Activated naive CD8-positive, alpha-beta T cell treated with anti-CD3 and anti-CD28 coated beads for 36 hours (primary cell): ENCODE measurements at regions not wholly inside any gene's neighbourhood (a gene's known extent, or its start where the extent isn't known, plus 50 kb on each side); places are given as distances from the start of the nearest gene placed in this dataset.

Source experiments
- DNase-seq: peaks from one replicate; pipeline ENCODE4 v3.0.0; 2021
- H3K27ac Mint-ChIP-seq: one replicate; pipeline ENCODE4 v1.8.0; 2022; ENCODE audit warnings: mild to moderate bottlenecking, moderate library complexity, mixed read lengths
- H3K27me3 Mint-ChIP-seq: one replicate; pipeline ENCODE4 v1.8.0; 2022; ENCODE audit warnings: mild to moderate bottlenecking, mixed read lengths
- H3K36me3 Mint-ChIP-seq: one replicate; pipeline ENCODE4 v1.8.0; 2021; ENCODE audit warnings: mild to moderate bottlenecking, mixed read lengths
- H3K4me1 Mint-ChIP-seq: one replicate; pipeline ENCODE4 v1.8.0; 2021; ENCODE audit warnings: mixed read lengths
- H3K4me3 Mint-ChIP-seq: one replicate; pipeline ENCODE4 v1.8.0; 2022; ENCODE audit warnings: mild to moderate bottlenecking, moderate library complexity, mixed read lengths
- H3K9me3 Mint-ChIP-seq: one replicate; pipeline ENCODE4 v1.8.0; 2022; ENCODE audit warnings: mixed read lengths

DNA sequence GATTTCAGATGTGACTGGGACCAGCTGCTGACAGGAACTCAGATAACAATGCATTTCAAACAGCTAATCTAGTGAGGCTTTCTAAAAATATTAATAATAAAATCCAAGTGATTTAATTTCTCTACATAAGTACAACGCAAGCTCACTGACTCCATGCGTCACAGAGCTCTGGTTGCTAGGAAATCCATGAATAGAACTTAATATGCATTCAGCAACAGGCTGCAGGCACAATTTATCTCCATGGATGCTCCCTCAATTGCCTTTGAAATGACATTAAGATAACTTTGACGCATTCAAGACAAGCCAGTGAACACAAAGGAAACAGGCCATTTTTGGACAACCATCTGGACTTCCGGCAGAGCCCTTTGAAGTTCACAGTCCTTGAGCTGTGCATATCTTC lies 118.7 kb upstream of the COL1A2 start:
- no peak for DNase-seq
- H3K9me3 Mint-ChIP-seq: no peaks in the 10 kb centered on the region
- no peak overlapping the region for H3K27ac Mint-ChIP-seq
- peaks cover 9% of the 10 kb centered on the region for H3K27me3 Mint-ChIP-seq
- no peaks in the 10 kb centered on the region for H3K36me3 Mint-ChIP-seq
- no peak overlapping the region for H3K4me3 Mint-ChIP-seq
- no peaks in the 10 kb centered on the region for H3K4me1 Mint-ChIP-seq

DNA sequence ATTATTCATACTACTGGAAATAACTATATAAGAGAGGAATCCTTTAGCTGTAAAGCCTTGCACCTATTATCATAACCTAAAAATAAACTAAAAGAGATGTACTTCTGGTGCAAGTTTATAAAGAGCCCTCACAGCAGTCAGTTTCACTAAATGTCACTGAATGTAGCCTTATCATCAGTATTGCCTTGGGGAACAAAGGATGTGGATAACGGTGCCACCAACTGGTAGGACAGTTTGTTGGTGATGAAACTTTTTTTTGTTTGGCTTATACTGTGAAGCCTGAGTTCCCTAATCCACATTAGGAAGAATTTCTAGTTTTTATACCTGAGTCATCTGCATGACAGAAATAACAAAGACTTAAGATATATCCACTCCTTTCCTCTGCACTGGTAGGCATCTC lies 117.9 kb upstream of the COL1A2 start:
- no peak for DNase-seq
- H3K27me3 Mint-ChIP-seq: peaks cover 10% of the 10 kb centered on the region
- H3K9me3 Mint-ChIP-seq: no peaks in the 10 kb centered on the region
- H3K4me1 Mint-ChIP-seq: no peaks in the 10 kb centered on the region
- no peak overlapping the region for H3K27ac Mint-ChIP-seq
- no peaks in the 10 kb centered on the region for H3K36me3 Mint-ChIP-seq
- no peak overlapping the region for H3K4me3 Mint-ChIP-seq

DNA sequence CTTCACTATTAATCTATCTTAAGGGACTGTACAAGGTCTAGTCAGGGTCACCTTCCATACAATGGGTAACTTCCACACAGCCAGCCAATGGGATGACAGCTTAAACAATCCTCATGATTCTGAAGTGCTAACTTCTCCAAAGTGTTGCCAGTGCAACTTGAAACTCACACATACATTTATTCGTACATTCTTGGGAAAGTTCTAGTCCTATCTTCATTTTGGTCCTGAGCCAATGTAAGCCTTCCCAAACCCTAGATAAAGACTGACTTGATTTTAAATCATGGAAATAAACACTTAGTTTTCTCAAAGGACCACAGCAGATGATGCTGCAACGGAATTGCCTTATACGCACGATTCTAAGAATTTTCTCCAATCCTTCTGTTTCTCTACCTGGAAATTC lies 117.5 kb upstream of the COL1A2 start:
- Mint-ChIP-seq H3K9me3 (no peaks in the 10 kb centered on the region), H3K36me3 (no peaks in the 10 kb centered on the region), H3K27ac (no peak overlapping the region), H3K27me3 (peaks cover 10% of the 10 kb centered on the region), H3K4me3 (no peak overlapping the region), H3K4me1 (no peaks in the 10 kb centered on the region)
- DNase-seq: no peak

DNA sequence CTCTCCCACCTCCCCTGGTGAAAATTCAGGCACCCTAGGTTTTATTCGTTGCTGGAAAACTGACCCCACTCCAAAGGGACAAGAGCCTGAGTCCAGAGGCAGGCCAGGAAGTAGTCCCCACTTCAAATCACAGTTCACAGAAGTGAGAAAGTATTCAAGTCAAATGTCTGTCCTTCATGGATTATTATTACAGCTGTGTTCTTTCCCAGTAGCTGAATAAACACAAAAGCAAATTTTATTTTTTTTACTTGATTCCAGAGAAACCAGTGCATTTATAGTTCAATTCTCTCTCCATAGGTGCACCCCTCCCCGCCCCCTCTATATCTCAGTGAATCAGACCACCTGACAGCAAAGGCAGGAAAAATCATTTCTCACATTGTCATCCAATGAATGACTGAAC lies 113.8 kb upstream of the COL1A2 start:
- no peak overlapping the region for H3K27ac Mint-ChIP-seq
- peaks cover 19% of the 10 kb centered on the region for H3K27me3 Mint-ChIP-seq
- H3K9me3 Mint-ChIP-seq: no peaks in the 10 kb centered on the region
- no peak overlapping the region for H3K4me3 Mint-ChIP-seq
- H3K36me3 Mint-ChIP-seq: no peaks in the 10 kb centered on the region
- H3K4me1 Mint-ChIP-seq: no peaks in the 10 kb centered on the region
- no peak for DNase-seq

DNA sequence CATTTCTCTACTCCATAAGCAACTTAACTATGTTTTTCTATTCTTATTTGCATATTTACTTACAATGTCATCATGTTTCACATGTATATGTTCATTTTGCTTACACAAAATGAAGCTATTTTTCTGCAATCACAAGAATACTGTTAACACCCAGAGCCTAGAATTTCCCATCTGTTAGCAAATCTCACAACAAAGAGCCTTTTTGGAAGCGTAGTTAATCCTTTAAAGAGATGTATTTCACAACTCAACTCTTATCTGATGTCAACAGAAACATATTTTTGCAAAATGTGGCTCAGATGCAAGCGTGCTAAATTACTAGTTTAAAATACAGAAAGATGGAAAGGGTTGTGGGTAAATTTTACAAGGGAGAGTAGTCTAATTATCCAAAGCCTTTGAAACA lies 110.6 kb upstream of the COL1A2 start:
- H3K27ac Mint-ChIP-seq: no peak overlapping the region
- no peaks in the 10 kb centered on the region for H3K9me3 Mint-ChIP-seq
- DNase-seq: no peak
- H3K36me3 Mint-ChIP-seq: no peaks in the 10 kb centered on the region
- H3K4me3 Mint-ChIP-seq: no peak overlapping the region
- H3K4me1 Mint-ChIP-seq: no peaks in the 10 kb centered on the region
- H3K27me3 Mint-ChIP-seq: peaks cover 15% of the 10 kb centered on the region

DNA sequence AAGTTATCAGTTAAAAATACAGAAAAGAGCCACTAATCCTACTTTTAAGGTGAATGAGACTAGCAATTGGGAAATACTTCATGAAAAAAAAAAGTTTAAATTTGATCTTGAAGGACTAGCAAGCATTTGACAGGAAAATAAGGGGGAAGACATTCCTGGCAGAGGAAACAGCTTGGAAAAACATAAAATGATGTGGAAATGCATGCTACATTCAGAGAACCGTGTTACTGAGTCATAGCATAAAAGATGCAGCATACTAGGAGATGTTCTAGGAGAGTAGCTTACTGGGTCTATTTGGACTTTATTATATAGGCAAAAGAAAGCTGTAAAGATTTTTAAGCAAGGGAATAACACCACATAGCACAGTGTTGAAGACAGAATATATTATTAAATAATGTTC lies 108.6 kb upstream of the COL1A2 start:
- H3K27me3 Mint-ChIP-seq: peaks cover 9% of the 10 kb centered on the region
- no peaks in the 10 kb centered on the region for H3K9me3 Mint-ChIP-seq
- H3K4me3 Mint-ChIP-seq: no peak overlapping the region
- no peak overlapping the region for H3K27ac Mint-ChIP-seq
- no peaks in the 10 kb centered on the region for H3K36me3 Mint-ChIP-seq
- DNase-seq: no peak
- H3K4me1 Mint-ChIP-seq: no peaks in the 10 kb centered on the region

DNA sequence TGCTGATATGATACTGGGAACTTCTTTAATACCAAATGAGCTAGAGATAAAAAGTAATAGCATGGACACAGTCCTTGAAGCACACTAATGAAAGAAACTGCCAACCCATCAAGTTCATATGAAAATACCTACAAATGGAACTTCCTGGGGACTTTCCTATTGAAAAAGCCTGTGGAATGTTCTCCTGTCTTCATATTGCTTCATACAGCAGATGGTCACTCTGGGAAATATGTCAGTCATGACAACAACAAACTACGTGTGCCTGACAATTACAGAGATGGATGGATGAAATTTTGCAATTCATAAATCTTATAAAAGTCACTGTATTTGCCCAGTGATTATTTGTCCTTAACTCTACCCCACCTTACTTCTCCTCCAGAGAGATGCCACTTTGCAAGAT lies 106.6 kb upstream of the COL1A2 start:
- Mint-ChIP-seq H3K4me3 (no peak overlapping the region), H3K4me1 (no peaks in the 10 kb centered on the region), H3K36me3 (no peaks in the 10 kb centered on the region), H3K9me3 (no peaks in the 10 kb centered on the region), H3K27ac (no peak overlapping the region), H3K27me3 (peaks cover 13% of the 10 kb centered on the region)
- DNase-seq: no peak

DNA sequence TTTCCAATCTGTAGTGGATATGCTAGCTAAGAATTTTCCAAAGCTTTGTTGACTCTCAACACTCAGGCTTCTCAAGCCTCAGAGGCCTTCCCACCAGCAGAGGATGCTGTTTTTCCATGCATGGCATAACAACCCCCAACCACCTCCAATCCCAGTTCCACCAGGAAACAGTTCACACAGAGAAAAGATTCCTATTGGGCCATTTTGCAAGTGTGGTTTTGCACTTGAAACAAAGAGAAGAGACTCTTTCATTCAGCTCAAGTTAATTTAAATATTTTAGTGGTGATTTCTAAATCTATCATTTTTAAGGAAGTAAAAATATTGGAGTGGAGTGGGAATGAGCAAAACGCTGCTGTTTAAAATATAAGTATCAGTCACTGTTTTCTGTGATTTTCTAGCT lies 105.6 kb upstream of the COL1A2 start:
- Mint-ChIP-seq H3K27me3 (peaks cover 11% of the 10 kb centered on the region), H3K9me3 (no peaks in the 10 kb centered on the region)

DNA sequence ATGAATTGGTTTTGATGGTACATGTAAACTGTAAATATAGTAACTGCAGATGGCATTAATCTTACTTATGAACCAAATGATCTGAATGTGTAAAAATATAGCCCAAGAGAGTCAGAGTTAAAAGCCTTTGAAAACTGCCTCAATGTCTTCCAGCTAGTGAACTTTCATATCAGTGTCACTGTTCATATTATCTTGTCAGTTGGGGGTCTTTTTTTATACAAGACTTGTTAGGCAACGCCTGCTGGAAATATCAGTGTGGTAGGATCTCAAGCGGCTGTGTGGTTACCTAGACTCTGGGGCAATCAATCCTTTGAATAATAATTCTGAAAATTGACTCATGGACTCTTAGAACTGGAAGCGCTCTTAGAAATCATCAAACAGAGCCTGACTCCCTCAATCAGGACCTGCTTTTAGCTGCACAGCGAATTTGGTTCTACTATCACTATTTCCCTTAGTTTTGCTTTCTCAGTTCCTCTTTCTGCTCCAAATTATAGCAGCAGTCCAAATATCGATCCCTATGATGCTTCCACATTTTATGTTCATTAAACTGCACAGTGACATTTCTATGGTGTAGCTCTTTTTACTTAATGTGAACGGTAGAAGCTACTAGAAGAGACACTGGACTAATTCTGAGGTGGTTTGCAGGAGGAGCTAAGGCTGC lies 100.1 kb upstream of the COL1A2 start:
- no peak overlapping the region for H3K4me3 Mint-ChIP-seq
- no peaks in the 10 kb centered on the region for H3K36me3 Mint-ChIP-seq
- DNase-seq: no peak
- no peaks in the 10 kb centered on the region for H3K9me3 Mint-ChIP-seq
- no peaks in the 10 kb centered on the region for H3K4me1 Mint-ChIP-seq
- peaks cover 11% of the 10 kb centered on the region for H3K27me3 Mint-ChIP-seq
- no peak overlapping the region for H3K27ac Mint-ChIP-seq

More for the DNA sequence above, 105.6 kb upstream of the COL1A2 start:
- no peaks in the 10 kb centered on the region for H3K36me3 Mint-ChIP-seq
- DNase-seq: no peak
- no peaks in the 10 kb centered on the region for H3K4me1 Mint-ChIP-seq
- no peak overlapping the region for H3K27ac Mint-ChIP-seq
- H3K4me3 Mint-ChIP-seq: no peak overlapping the region

DNA sequence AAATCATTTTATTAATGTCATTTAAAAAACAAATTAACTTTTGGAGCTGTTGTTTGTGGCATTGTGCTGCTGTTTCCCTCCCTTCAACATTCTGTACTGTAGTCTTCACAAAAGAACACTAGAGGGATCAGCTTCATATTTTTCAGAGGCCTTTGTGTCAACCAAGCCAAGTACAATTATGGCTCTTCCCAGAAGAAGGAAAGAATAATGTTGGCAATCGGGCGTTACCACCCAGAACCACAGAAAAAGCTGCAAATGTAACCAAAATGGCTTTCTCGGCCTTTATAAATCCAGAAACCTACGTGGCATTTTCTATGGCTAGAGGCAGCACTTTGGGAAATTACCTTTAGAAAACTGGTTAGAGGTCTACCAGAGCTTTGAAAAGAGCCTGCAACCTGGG lies 98.8 kb upstream of the COL1A2 start:
- no peaks in the 10 kb centered on the region for H3K4me1 Mint-ChIP-seq
- DNase-seq: no peak

DNA sequence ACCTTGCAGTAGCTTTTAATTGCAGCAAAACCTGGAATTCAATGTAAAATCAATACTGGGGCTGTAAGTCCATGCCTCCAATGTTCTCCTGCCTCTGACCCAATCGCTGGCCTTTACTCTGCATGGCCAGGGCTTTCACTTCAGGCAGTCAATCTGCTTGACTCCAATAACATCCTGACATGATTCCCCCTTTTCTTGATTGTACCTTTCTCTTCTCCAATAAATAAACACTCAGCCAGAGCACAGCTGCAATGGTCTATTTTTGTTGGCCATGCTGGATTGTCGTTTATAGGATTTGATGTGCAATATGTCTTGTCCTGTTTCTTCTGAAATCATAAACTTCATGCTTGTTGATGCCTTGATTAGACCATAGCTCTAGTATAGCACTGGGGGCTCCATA lies 97.8 kb upstream of the COL1A2 start:
- peaks cover 15% of the 10 kb centered on the region for H3K27me3 Mint-ChIP-seq
- no peak overlapping the region for H3K4me3 Mint-ChIP-seq
- no peak overlapping the region for H3K27ac Mint-ChIP-seq
- H3K4me1 Mint-ChIP-seq: no peaks in the 10 kb centered on the region
- no peaks in the 10 kb centered on the region for H3K36me3 Mint-ChIP-seq
- DNase-seq: no peak
- no peaks in the 10 kb centered on the region for H3K9me3 Mint-ChIP-seq

More for the DNA sequence above, 98.8 kb upstream of the COL1A2 start:
- Mint-ChIP-seq H3K36me3 (no peaks in the 10 kb centered on the region), H3K4me3 (no peak overlapping the region), H3K27ac (no peak overlapping the region), H3K27me3 (peaks cover 14% of the 10 kb centered on the region), H3K9me3 (no peaks in the 10 kb centered on the region)

DNA sequence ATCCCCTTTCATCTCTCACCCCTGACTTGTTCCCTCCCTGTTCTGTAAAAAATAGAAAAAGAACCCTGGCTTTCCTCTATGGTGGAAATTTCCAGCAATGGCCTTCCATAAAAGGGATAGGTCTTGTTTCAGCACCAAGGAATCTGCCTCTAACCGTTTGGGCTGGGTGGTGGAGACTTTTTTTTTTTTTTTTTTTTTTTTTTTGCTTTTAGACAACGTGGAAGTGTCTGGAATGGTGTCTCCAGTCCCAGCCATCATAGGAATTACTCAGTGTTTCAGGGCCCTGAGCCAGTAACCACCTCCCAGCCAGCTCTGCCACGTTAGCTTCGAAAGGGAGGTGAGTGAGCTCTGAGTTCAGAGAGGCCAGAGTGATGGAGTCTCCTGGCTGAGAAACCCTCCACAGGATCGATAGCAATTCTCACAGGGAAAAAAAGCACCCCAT lies 97.3 kb upstream of the COL1A2 start:
- Mint-ChIP-seq H3K27ac (no peak overlapping the region), H3K27me3 (peaks cover 14% of the 10 kb centered on the region), H3K4me3 (no peak overlapping the region), H3K4me1 (no peaks in the 10 kb centered on the region), H3K36me3 (no peaks in the 10 kb centered on the region), H3K9me3 (no peaks in the 10 kb centered on the region)
- no peak for DNase-seq

DNA sequence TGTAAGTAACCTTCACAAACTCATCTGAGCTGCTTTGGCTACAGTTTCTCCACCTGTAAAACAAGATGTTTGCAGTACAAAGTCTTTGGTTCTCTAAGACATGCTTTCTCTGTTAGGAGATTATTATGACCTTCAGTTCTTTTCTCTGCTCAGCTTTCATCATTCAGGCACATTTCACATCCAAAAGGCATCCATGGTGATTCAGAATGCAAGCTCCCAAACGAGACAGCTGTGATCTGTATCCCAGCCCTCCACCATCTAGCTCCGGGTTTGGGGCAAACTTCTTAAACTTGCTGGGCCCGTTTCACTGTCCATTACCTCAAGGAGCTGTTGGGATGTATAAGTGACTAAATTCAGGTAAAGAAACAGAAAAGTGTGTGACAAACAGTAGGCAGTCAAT lies 95.8 kb upstream of the COL1A2 start:
- no peaks in the 10 kb centered on the region for H3K36me3 Mint-ChIP-seq
- H3K9me3 Mint-ChIP-seq: no peaks in the 10 kb centered on the region
- no peak overlapping the region for H3K4me3 Mint-ChIP-seq
- no peak overlapping the region for H3K27ac Mint-ChIP-seq
- peaks cover 14% of the 10 kb centered on the region for H3K27me3 Mint-ChIP-seq
- no peak for DNase-seq
- H3K4me1 Mint-ChIP-seq: no peaks in the 10 kb centered on the region

DNA sequence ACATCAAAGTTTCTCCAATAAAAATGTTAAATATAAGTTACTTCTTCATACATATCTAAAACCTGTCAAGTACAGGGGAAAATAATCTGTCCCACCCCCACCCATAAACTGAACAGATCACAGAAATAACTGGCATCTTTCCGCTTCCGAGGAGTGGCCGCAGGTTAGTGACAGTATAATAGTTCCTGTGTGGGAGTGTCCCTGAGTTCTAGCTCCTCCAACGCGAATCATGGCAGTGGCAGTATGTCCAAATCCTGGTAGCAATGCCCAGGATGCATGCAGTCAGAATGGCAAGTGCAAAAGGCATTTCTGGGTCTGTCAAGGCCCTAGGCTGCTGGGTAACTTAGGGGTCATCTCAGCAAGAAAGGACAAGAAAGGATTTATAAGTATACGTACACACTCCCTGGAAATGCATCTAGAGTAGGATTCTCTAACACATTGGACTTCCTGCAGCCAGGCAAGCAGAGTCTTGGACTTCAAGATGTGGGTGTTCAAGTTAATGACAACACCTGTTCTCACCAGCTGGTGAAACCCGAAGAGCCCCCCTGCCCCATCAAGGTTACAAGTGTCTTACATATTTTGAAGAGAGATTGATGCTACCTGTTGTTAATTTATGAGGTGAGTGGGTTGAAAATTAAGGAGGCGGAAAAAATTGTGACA lies 94.4 kb upstream of the COL1A2 start:
- no peaks in the 10 kb centered on the region for H3K36me3 Mint-ChIP-seq
- DNase-seq: no peak
- H3K9me3 Mint-ChIP-seq: no peaks in the 10 kb centered on the region
- no peaks in the 10 kb centered on the region for H3K4me1 Mint-ChIP-seq
- no peak overlapping the region for H3K4me3 Mint-ChIP-seq
- peaks cover 14% of the 10 kb centered on the region for H3K27me3 Mint-ChIP-seq
- no peak overlapping the region for H3K27ac Mint-ChIP-seq

DNA sequence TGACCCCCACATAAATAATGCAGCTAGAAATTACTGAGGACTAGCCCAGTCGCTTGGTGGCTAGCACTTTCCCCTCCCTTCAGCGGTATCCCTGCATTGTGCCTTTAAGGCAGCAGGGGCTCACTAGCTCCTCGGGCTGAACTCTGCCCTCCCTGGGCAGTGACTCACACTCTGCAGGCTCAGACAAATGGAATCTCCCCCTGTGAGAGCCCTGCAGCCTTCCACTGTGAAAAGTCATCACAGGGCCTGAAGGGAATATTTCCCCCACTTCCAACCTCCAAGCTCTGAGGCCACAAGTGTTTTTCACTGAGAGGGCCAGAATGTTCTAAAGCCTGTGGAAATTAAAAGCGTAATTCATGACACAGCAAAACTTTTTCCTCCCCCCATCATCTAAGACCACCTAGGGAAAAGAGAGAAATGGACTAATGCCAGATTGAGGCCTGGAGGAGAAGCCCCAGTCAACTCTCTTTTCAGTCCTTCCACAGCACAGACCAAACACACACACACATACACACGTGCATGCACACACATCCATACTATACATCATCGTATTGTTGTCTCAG lies 93.6 kb upstream of the COL1A2 start:
- Mint-ChIP-seq H3K4me1 (no peaks in the 10 kb centered on the region), H3K27me3 (peaks cover 14% of the 10 kb centered on the region), H3K36me3 (no peaks in the 10 kb centered on the region), H3K4me3 (no peak overlapping the region), H3K27ac (no peak overlapping the region), H3K9me3 (no peaks in the 10 kb centered on the region)
- DNase-seq: no peak

DNA sequence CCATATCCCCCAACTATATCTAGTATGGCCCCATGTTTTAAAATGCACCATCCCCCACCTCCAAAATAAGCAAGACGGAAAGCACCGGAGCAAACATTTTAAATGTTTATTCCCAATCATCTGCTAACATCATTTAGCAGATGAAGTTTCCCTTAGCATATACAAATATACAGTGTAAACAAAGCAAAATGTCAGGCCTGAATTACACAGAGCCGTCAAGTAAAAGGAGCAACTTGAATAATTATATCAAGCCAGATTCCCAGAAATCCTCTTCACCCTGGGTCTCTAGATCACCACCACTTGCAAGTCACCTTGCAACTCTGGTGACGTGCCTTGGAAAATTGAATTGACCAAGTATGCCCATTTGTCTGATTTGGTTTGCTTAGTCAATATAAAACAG lies 91.6 kb upstream of the COL1A2 start:
- Mint-ChIP-seq H3K27me3 (peaks cover 11% of the 10 kb centered on the region), H3K27ac (no peak overlapping the region), H3K36me3 (no peaks in the 10 kb centered on the region), H3K4me3 (no peak overlapping the region), H3K4me1 (no peaks in the 10 kb centered on the region), H3K9me3 (no peaks in the 10 kb centered on the region)
- DNase-seq: no peak
